ENCODE measurements at regions not wholly inside any gene's neighbourhood (a gene's known extent, or its start where the extent isn't known, plus 50 kb on each side); places are given as distances from the start of the nearest gene placed in this dataset.

GRCh38 chr4:10184501-10184938, 67.9 kb upstream of the WDR1 start:
- Mint-ChIP-seq H3K9me3 (no peaks in the 10 kb centered on the region), H3K4me1 (peaks cover 28% of the 10 kb centered on the region), H3K27me3 (no peaks in the 10 kb centered on the region), H3K4me3 (no peak overlapping the region), H3K27ac (no peak overlapping the region), H3K36me3 (no peaks in the 10 kb centered on the region)

DNA sequence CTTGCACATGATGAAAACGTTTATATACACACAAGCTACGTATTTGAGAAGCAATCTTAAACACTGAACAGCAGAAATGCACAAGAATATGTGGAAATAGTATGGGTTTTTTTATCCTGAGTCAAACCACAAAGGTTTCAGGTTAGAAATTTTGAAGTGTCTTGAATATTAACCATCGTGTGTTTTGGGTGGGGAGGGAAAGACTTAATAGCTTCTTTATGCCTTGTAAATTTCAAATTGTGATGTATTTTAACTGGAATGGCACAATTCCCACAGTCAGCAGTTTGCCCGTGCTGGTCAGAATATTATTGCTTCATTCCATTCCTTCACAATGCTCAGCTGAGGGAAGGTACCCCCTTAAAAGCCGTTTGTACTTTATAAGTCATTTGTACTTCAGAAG, 67.4 kb upstream of the WDR1 start:
- Mint-ChIP-seq H3K27me3 (no peaks in the 10 kb centered on the region), H3K27ac (no peak overlapping the region), H3K4me1 (peaks cover 28% of the 10 kb centered on the region), H3K9me3 (no peaks in the 10 kb centered on the region), H3K36me3 (no peaks in the 10 kb centered on the region), H3K4me3 (no peak overlapping the region)

DNA sequence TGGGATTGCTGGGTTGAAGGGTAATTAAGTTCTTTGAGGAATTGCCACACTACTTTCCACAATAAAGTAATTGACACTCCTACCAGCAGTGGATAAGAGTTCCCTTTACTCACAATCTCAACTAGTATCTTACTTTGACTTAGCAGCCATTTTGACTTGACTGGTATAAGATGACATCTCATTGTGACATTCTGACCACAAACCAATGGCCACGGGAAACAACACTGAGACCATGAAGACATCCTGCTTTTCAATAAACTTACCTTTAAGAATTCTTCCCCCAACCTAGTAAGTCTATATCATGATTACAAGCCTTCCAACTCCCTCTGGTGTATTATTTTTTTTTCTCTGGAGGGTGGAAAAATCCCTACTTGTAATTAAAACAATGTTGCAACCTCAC, 66.9 kb upstream of the WDR1 start:
- peaks cover 28% of the 10 kb centered on the region for H3K4me1 Mint-ChIP-seq
- H3K36me3 Mint-ChIP-seq = no peaks in the 10 kb centered on the region
- H3K9me3 Mint-ChIP-seq = no peaks in the 10 kb centered on the region
- H3K27ac Mint-ChIP-seq = peak overlapping the region; percentile 13
- H3K27me3 Mint-ChIP-seq = no peaks in the 10 kb centered on the region
- no peak overlapping the region for H3K4me3 Mint-ChIP-seq

DNA sequence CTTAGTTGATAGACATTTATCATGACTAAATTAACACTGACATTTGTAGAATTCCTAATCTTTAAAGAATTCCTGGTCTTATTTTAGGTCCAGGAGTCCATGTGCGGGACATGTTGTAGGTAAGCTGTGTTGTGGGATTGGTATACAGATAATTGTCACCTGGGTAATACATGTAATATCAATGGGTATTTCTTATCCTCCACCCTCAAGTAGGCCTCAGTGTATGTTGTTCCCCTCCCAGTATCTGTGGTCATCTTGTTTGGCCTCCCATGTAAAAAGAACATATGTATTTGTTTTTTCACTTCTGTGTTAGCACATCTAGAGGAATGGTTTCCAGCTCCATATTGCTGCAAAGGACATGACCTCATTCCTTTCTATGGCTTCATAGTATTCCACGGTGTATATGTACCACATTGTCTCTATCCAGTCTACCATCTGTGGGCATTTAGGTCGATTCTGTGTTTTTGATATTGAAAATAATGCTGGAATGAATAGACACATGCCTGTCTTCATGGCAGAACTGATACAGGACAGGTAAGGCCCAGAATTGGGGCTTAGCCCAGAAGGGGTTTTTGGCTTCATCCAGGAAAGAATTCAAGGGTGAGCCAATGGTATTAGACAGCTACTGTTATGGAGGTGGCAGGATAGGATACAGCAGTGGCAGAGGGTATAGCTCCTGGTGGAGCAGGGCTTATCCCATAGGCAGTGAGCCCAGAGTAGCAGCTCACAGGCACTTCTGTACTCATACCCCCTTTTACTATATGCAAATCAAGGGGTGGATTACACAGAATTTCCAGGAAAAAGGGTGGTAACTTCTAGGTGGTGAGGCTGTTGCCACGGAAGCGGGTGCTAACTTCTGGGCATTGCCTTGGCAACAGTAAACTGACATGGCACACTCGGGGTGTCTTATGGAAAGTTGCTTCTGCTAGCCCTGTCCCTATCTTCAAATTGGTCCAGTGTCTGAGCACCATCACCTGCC, 66.1 kb upstream of the WDR1 start:
- Mint-ChIP-seq H3K4me1 (peaks cover 28% of the 10 kb centered on the region), H3K9me3 (no peaks in the 10 kb centered on the region), H3K36me3 (no peaks in the 10 kb centered on the region), H3K27ac (no peak overlapping the region), H3K4me3 (no peak overlapping the region), H3K27me3 (no peaks in the 10 kb centered on the region)

DNA sequence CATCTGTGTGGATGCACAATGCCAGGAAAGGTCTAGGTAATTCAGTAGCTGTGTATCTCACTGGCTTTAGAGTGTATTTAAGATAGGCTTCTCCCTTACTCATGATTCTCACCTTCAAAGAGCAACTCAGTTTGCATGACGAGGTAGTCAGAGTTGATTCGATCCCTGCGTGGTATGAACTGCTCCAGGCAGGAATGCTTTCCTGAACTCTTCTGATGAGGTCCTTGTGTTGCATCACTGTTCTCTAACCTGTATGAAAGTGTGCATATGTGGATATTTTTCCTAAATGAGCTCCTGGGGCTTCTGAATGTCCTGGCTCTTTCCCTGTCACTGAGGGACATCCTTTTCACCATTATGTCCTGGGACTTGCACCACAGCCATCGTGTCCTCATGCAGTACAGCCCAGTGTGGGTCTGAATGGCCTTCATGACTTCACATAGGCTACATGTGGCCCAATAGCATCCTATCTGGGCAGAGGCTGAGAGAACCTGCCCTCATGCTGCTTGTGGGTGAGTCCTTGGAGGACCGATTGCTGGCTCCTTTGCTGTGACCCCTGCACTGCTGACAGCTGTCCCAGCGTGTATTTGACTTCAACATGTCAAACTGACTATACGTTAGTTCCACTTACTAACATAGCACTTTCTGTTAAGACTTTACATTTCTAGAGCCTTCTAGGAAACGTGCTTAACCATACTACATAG, 65.3 kb upstream of the WDR1 start:
- H3K9me3 Mint-ChIP-seq = no peaks in the 10 kb centered on the region
- H3K36me3 Mint-ChIP-seq = no peaks in the 10 kb centered on the region
- no peak overlapping the region for H3K27ac Mint-ChIP-seq
- H3K27me3 Mint-ChIP-seq = no peaks in the 10 kb centered on the region
- no peak overlapping the region for H3K4me3 Mint-ChIP-seq
- H3K4me1 Mint-ChIP-seq = peaks cover 28% of the 10 kb centered on the region

GRCh38 chr4:10180927-10181744, 64.5 kb upstream of the WDR1 start:
- Mint-ChIP-seq H3K9me3 (no peaks in the 10 kb centered on the region), H3K4me1 (peaks cover 28% of the 10 kb centered on the region), H3K27me3 (no peaks in the 10 kb centered on the region), H3K27ac (peak overlapping the region; percentile 71), H3K4me3 (no peak overlapping the region), H3K36me3 (no peaks in the 10 kb centered on the region)

DNA sequence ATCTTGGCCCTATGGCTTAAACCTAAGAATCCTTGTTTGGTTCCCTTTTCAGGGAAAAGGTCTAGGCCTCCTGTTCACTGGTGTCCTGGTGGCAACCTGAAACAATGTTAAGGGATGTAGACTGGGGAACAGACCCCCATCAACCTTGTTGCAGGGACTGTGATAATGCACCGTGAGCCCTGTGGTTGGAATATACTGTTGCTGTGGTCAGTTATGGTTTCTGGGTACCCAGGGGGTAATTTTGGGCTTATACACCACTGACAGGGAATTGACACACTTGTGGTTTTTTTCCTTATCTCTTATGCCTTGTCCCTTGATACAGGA, 64.0 kb upstream of the WDR1 start:
- H3K27ac Mint-ChIP-seq = no peak overlapping the region
- H3K4me1 Mint-ChIP-seq = peaks cover 28% of the 10 kb centered on the region
- no peaks in the 10 kb centered on the region for H3K36me3 Mint-ChIP-seq
- no peaks in the 10 kb centered on the region for H3K9me3 Mint-ChIP-seq
- H3K27me3 Mint-ChIP-seq = no peaks in the 10 kb centered on the region
- no peak overlapping the region for H3K4me3 Mint-ChIP-seq

- no peaks in the 10 kb centered on the region for H3K9me3 Mint-ChIP-seq
- no peak overlapping the region for H3K4me3 Mint-ChIP-seq
- no peaks in the 10 kb centered on the region for H3K27me3 Mint-ChIP-seq
- peaks cover 28% of the 10 kb centered on the region for H3K4me1 Mint-ChIP-seq
- H3K27ac Mint-ChIP-seq = no peak overlapping the region
- H3K36me3 Mint-ChIP-seq = no peaks in the 10 kb centered on the region
Observed at GRCh38 chr4:10179957-10180602, 63.5 kb upstream of the WDR1 start.

GRCh38 chr4:10178763-10179162, 62.2 kb upstream of the WDR1 start:
- Mint-ChIP-seq H3K9me3 (no peaks in the 10 kb centered on the region), H3K36me3 (no peaks in the 10 kb centered on the region), H3K4me3 (no peak overlapping the region), H3K27ac (no peak overlapping the region), H3K27me3 (no peaks in the 10 kb centered on the region), H3K4me1 (peaks cover 25% of the 10 kb centered on the region)

- H3K9me3 Mint-ChIP-seq = no peaks in the 10 kb centered on the region
- H3K4me3 Mint-ChIP-seq = no peak overlapping the region
- no peaks in the 10 kb centered on the region for H3K4me1 Mint-ChIP-seq
- H3K27ac Mint-ChIP-seq = no peak overlapping the region
- H3K27me3 Mint-ChIP-seq = no peaks in the 10 kb centered on the region
- no peaks in the 10 kb centered on the region for H3K36me3 Mint-ChIP-seq
Observed at GRCh38 chr4:10175626-10176025, 59.0 kb upstream of the WDR1 start.

GRCh38 chr4:10173754-10174749, 57.5 kb upstream of the WDR1 start:
- Mint-ChIP-seq H3K27ac (no peak overlapping the region), H3K27me3 (no peaks in the 10 kb centered on the region), H3K9me3 (no peaks in the 10 kb centered on the region), H3K4me3 (no peak overlapping the region), H3K36me3 (no peaks in the 10 kb centered on the region), H3K4me1 (no peaks in the 10 kb centered on the region)

DNA sequence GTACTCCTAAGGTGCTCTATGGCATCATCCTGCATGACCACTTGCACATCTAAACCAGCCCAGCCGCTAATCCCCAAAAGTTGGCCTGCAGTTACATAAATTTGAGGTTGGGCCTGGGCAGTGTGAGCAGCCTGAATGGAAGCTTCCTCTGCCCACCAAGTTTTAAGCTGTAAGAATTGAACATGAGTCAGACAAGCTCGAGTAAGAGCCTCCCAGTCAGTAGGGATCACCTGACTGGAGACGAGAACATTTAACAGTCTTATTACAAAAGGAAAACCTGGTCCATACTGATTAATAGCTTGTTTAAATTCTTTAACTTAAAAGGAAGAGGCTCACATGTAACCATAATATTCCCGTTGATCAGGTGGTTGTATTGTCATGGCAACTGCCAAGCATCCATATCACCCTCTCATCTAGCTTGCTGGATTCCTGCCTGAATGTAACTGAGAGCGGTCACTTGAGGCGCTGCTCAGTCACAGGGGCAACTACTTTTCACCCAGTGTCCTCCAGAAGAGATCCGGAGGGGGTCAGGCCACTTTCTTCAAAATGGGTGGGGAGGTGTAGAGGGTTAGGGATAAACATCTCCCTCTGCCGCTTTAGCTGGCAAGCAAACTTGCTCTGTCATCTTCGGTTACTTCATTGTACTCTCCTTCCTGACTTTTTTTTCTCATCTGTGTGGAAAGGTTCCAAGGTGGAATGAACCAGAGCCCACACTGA, 56.6 kb upstream of the WDR1 start:
- Mint-ChIP-seq H3K27ac (no peak overlapping the region), H3K27me3 (no peaks in the 10 kb centered on the region), H3K9me3 (no peaks in the 10 kb centered on the region), H3K4me1 (no peaks in the 10 kb centered on the region), H3K4me3 (no peak overlapping the region), H3K36me3 (no peaks in the 10 kb centered on the region)

- Mint-ChIP-seq H3K36me3 (no peaks in the 10 kb centered on the region), H3K9me3 (no peaks in the 10 kb centered on the region), H3K4me3 (no peak overlapping the region), H3K27ac (no peak overlapping the region), H3K4me1 (no peaks in the 10 kb centered on the region), H3K27me3 (no peaks in the 10 kb centered on the region)
Observed at GRCh38 chr4:10172278-10172921, 55.8 kb upstream of the WDR1 start.
